ENCODE measurements at regions not wholly inside any gene's neighbourhood (a gene's known extent, or its start where the extent isn't known, plus 50 kb on each side); places are given as distances from the start of the nearest gene placed in this dataset.

GRCh38 chr12:89949457-89950195 lies 241.0 kb upstream of the ATP2B1 start (continued):
- TF ChIP-seq POU2F2 (IDR thresholded peaks at IDR 0.05; ENCODE audit: borderline replicate concordance, low read depth, low read length) (peak; percentile 73; the same call in 2 of the 3 replicates), EP300 (IDR thresholded peaks at IDR 0.05; ENCODE audit: borderline replicate concordance in 1 of 2, control insufficient read depth in 1 of 2, low read depth in 2 of 2, low read length in 2 of 2) (peak; percentile 86 to 96; a peak in 3 of 4 replicates), TBL1XR1 (IDR thresholded peaks at IDR 0.05; ENCODE audit: low read depth, low read length) (peak; percentile 36; the same call in 1 of the 2 replicates), SKIL (IDR thresholded peaks at IDR 0.05; ENCODE audit: low read depth, poor library complexity, severe bottlenecking) (peak; percentile 61), STAT1 (conservative IDR thresholded peaks at IDR 0.05) (no peak), CREM (IDR thresholded peaks at IDR 0.05; ENCODE audit: low read depth) (peak; percentile 34; the same call in 1 of the 2 replicates), SMAD1 (IDR thresholded peaks at IDR 0.05; ENCODE audit: low read depth, partially characterized antibody) (peak; percentile 84), PAX5 (IDR thresholded peaks at IDR 0.05; ENCODE audit: borderline replicate concordance, low read depth, low read length) (peak; percentile 35; the same call in 1 of the 2 replicates), IKZF2 (IDR thresholded peaks at IDR 0.05) (peak; percentile 80 to 84), EGR1 (IDR thresholded peaks at IDR 0.05; ENCODE audit: borderline replicate concordance in 1 of 2, low read depth in 2 of 2, low read length in 2 of 2) (no peak), TCF12 (IDR thresholded peaks at IDR 0.05; ENCODE audit: low read depth, low read length) (no peak), RAD51 (IDR thresholded peaks at IDR 0.05) (peak; percentile 35; the same call in 1 of the 2 replicates), NFXL1 (IDR thresholded peaks at IDR 0.05; ENCODE audit: borderline replicate concordance) (no peak), BACH1 (IDR thresholded peaks at IDR 0.05; ENCODE audit: borderline replicate concordance) (no peak), ZNF207 (IDR thresholded peaks at IDR 0.05; ENCODE audit: borderline replicate concordance) (no peak), CEBPZ (IDR thresholded peaks at IDR 0.05; ENCODE audit: low read depth, low read length) (no peak), RBBP5 (conservative IDR thresholded peaks at IDR 0.05) (no peak), BCL11A (IDR thresholded peaks at IDR 0.05; ENCODE audit: low read depth, low read length) (0 out of 2 replicates have a peak, but pooled peaks have one; percentile 33), MYC (IDR thresholded peaks at IDR 0.05; ENCODE audit: insufficient read depth, insufficient read length, insufficient replicate concordance, low read length, severe bottlenecking) (no peak), TCF3 (IDR thresholded peaks at IDR 0.05; ENCODE audit: borderline replicate concordance, insufficient read depth, low read depth, low read length) (no peak), CHD4 (IDR thresholded peaks at IDR 0.05) (no peak), IRF4 (IDR thresholded peaks at IDR 0.05; ENCODE audit: low read depth, low read length) (peak; percentile 35; the same call in 1 of the 2 replicates), ZNF384 (IDR thresholded peaks at IDR 0.05; ENCODE audit: borderline replicate concordance, low read depth, low read length) (no peak), RB1 (IDR thresholded peaks at IDR 0.05; ENCODE audit: borderline replicate concordance) (no peak)
- TF ChIP-seq, protein P1, sequence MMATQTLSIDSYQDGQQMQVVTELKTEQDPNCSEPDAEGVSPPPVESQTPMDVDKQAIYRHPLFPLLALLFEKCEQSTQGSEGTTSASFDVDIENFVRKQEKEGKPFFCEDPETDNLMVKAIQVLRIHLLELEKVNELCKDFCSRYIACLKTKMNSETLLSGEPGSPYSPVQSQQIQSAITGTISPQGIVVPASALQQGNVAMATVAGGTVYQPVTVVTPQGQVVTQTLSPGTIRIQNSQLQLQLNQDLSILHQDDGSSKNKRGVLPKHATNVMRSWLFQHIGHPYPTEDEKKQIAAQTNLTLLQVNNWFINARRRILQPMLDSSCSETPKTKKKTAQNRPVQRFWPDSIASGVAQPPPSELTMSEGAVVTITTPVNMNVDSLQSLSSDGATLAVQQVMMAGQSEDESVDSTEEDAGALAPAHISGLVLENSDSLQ (IDR thresholded peaks at IDR 0.05) = peak; percentile 49; the same call in 1 of the 2 replicates

All from GM12878 (cell line).